Lower lobe of right lung (tissue), 2 donors: ENCODE measurements at regions not wholly inside any gene's neighbourhood (a gene's known extent, or its start where the extent isn't known, plus 50 kb on each side); places are given as distances from the start of the nearest gene placed in this dataset.

Experiments
- ATAC-seq, 2 donors: fragments of 200-7000 bp; cut with Tn5 transposase; one replicate each; pipeline ENCODE4 v1.9.1; 2020 to 2022; ENCODE audit warnings: mild to moderate bottlenecking in 2 of 2, moderate library complexity in 2 of 2
- DNase-seq: peaks from one replicate; pipeline ENCODE4 v3.0.0-alpha.2; 2020
- H3K27ac ChIP-seq: fragments of 200-600 bp; one replicate; pipeline ENCODE4 v1.8.0; 2022
- H3K27me3 ChIP-seq: fragments of 200-600 bp; one replicate; pipeline ENCODE4 v1.8.0; 2022; ENCODE audit warnings: low read depth
- H3K36me3 ChIP-seq: fragments of 200-600 bp; one replicate; pipeline ENCODE4 v1.8.0; 2022; ENCODE audit warnings: mild to moderate bottlenecking
- H3K4me1 ChIP-seq: fragments of 200-600 bp; one replicate; pipeline ENCODE4 v1.8.0; 2022
- H3K4me3 ChIP-seq: fragments of 200-600 bp; one replicate; pipeline ENCODE4 v1.8.0; 2022; ENCODE audit warnings: mild to moderate bottlenecking
- H3K9me3 ChIP-seq: fragments of 200-600 bp; one replicate; pipeline ENCODE4 v1.8.0; 2022
- intact Hi-C: fragments of 100-400 bp; cut with DNase I; formaldehyde crosslinking; loops from one replicate; pipeline ENCODE4 v1.11.0; 2022
- TF ChIP-seq, protein P1 (sequence below): fragments of 200-600 bp; IDR thresholded peaks from one replicate; pipeline ENCODE4 v1.8.0; 2022; ENCODE audit warnings: antibody characterized with exemption, mild to moderate bottlenecking
- donor health status: DM: no; HTN: yes; CAD: no; lungs with severe emphysema.

DNA sequence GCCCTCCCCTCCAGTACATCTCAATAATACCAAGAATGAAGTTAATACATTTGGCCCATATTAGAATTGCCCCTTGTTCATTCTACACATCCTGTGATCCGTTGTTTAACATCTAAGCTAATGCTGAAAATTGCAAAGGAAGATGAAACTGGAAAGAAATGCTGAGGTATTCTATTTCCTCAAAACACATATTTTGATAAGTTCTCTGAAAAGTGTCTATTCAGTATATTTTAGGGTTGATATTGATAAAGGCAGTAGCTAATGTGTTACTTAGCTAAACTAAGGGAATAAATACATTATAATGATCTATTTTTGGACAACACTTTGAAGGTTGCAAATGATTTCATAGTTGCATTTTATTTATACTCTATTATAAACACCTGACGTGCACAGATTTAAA is 702.6 kb upstream of the ROBO1 start:
- no peaks in the 10 kb centered on the region for H3K36me3 ChIP-seq
- no peaks in the 10 kb centered on the region for H3K4me1 ChIP-seq
- ATAC-seq, result no peak
- H3K27me3 ChIP-seq, result no peaks in the 10 kb centered on the region
- TF ChIP-seq, protein P1, sequence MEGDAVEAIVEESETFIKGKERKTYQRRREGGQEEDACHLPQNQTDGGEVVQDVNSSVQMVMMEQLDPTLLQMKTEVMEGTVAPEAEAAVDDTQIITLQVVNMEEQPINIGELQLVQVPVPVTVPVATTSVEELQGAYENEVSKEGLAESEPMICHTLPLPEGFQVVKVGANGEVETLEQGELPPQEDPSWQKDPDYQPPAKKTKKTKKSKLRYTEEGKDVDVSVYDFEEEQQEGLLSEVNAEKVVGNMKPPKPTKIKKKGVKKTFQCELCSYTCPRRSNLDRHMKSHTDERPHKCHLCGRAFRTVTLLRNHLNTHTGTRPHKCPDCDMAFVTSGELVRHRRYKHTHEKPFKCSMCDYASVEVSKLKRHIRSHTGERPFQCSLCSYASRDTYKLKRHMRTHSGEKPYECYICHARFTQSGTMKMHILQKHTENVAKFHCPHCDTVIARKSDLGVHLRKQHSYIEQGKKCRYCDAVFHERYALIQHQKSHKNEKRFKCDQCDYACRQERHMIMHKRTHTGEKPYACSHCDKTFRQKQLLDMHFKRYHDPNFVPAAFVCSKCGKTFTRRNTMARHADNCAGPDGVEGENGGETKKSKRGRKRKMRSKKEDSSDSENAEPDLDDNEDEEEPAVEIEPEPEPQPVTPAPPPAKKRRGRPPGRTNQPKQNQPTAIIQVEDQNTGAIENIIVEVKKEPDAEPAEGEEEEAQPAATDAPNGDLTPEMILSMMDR, result no peak
- no peak overlapping the region for H3K4me3 ChIP-seq
- no peaks in the 10 kb centered on the region for H3K9me3 ChIP-seq
- H3K27ac ChIP-seq, result no peak overlapping the region
- no peak for DNase-seq
- intact Hi-C loops, result no loop called here

DNA sequence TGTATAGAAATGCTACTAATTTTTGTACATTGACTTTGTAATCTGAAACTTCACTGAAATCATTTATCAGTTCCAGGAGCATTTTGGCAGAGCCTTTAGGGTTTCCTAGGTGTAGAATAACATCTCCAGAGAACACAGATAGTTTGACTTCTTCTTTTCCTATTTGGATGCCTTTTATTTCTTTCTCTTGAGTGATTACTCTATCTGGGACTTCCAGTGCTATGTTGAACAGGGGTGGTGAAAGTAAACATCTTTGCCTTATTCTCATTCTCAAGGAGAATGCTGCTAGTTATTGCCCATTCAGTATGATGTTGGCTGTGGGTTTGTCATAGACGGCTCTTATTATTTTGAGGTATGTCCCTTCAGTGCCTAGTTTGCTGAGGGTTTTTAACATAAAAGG is 697.9 kb upstream of the ROBO1 start:
- H3K9me3 ChIP-seq, result no peaks in the 10 kb centered on the region
- DNase-seq (no peak), ATAC-seq (no peak)
- no peaks in the 10 kb centered on the region for H3K36me3 ChIP-seq
- no peak overlapping the region for H3K4me3 ChIP-seq
- intact Hi-C loops, result no loop called here
- H3K27ac ChIP-seq, result no peak overlapping the region
- TF ChIP-seq, protein P1, result no peak
- no peaks in the 10 kb centered on the region for H3K4me1 ChIP-seq
- no peaks in the 10 kb centered on the region for H3K27me3 ChIP-seq

- Histone ChIP-seq H3K27ac (no peak overlapping the region), H3K9me3 (no peaks in the 10 kb centered on the region), H3K4me1 (no peaks in the 10 kb centered on the region), H3K27me3 (no peaks in the 10 kb centered on the region), H3K4me3 (no peak overlapping the region), H3K36me3 (no peaks in the 10 kb centered on the region)
- TF ChIP-seq, protein P1, result no peak
- DNase-seq, result no peak
- ATAC-seq, result no peak
- intact Hi-C loops, result no loop called here
These were observed 683.6 kb upstream of the ROBO1 start for GRCh38 chr3:80451393-80451792.

DNA sequence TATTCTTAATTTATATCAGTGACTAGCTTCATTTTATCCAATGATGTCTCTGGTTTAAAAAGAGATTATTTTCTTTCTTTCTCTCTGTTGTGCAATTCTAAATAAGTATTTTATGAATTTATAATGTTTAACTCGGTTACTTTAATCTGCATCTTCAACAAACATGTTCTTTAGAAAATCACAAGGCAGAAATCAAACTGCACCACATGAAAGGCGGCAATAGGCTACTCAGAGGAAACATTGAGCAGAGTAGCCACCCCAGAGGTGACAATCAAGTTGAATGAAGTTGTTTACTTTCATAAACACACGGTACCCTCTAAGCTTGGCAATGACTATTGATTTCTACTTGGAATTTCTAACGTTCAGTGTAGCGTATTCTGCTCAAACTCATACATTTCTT is 677.8 kb upstream of the ROBO1 start:
- ATAC-seq (no peak), DNase-seq (no peak)
- no peak overlapping the region for H3K4me3 ChIP-seq
- TF ChIP-seq, protein P1, result no peak
- intact Hi-C loops, result no loop called here
- H3K36me3 ChIP-seq, result no peaks in the 10 kb centered on the region
- no peaks in the 10 kb centered on the region for H3K27me3 ChIP-seq
- H3K4me1 ChIP-seq, result no peaks in the 10 kb centered on the region
- H3K27ac ChIP-seq, result no peak overlapping the region
- H3K9me3 ChIP-seq, result no peaks in the 10 kb centered on the region

- intact Hi-C loops, result no loop called here
- H3K27me3 ChIP-seq, result no peaks in the 10 kb centered on the region
- H3K4me1 ChIP-seq, result no peaks in the 10 kb centered on the region
- no peak for ATAC-seq
- no peak for DNase-seq
- H3K9me3 ChIP-seq, result no peaks in the 10 kb centered on the region
- TF ChIP-seq, protein P1, result no peak
- no peaks in the 10 kb centered on the region for H3K36me3 ChIP-seq
- no peak overlapping the region for H3K27ac ChIP-seq
- no peak overlapping the region for H3K4me3 ChIP-seq
These were observed 677.3 kb upstream of the ROBO1 start for GRCh38 chr3:80445053-80445452.

- Histone ChIP-seq H3K4me3 (no peak overlapping the region), H3K27ac (no peak overlapping the region), H3K36me3 (no peaks in the 10 kb centered on the region), H3K9me3 (no peaks in the 10 kb centered on the region), H3K4me1 (no peaks in the 10 kb centered on the region), H3K27me3 (no peaks in the 10 kb centered on the region)
- TF ChIP-seq, protein P1, result no peak
- no peak for ATAC-seq
- no peak for DNase-seq
- intact Hi-C loops, result no loop called here
These were observed 671.7 kb upstream of the ROBO1 start for GRCh38 chr3:80439490-80439889.
